Mucosa of stomach (tissue), 1 donor: ENCODE measurements at regions not wholly inside any gene's neighbourhood (a gene's known extent, or its start where the extent isn't known, plus 50 kb on each side); places are given as distances from the start of the nearest gene placed in this dataset.

Source experiments
- H3K27me3 ChIP-seq: one replicate; pipeline ENCODE4 v1.7.0; 2013; ENCODE audit warnings: mild to moderate bottlenecking, low read length; ENCODE audit not compliant: control insufficient read depth, insufficient read depth
- H3K36me3 ChIP-seq: one replicate; pipeline ENCODE4 v1.7.0; 2013; ENCODE audit warnings: low read length; ENCODE audit not compliant: control insufficient read depth, insufficient read depth
- H3K4me1 ChIP-seq: one replicate; pipeline ENCODE4 v1.7.0; 2013; ENCODE audit warnings: mild to moderate bottlenecking, low read length; ENCODE audit not compliant: control insufficient read depth, insufficient read depth
- H3K4me3 ChIP-seq: one replicate; pipeline ENCODE4 v1.7.0; 2013; ENCODE audit warnings: low read length
- H3K9ac ChIP-seq: one replicate; pipeline ENCODE4 v1.7.0; 2013; ENCODE audit warnings: mild to moderate bottlenecking, low read length, moderate library complexity
- H3K9me3 ChIP-seq: one replicate; pipeline ENCODE4 v1.7.0; 2013; ENCODE audit warnings: mild to moderate bottlenecking, low read length, moderate library complexity; ENCODE audit not compliant: control insufficient read depth
- donor health status: Pancreatic carcinoma.

- H3K4me3 ChIP-seq = no peak overlapping the region
- H3K9me3 ChIP-seq = no peaks in the 10 kb centered on the region
- H3K9ac ChIP-seq = no peak overlapping the region
- no peaks in the 10 kb centered on the region for H3K4me1 ChIP-seq
- no peaks in the 10 kb centered on the region for H3K27me3 ChIP-seq
- no peaks in the 10 kb centered on the region for H3K36me3 ChIP-seq
Measured at GRCh38 chr12:92438641-92439419, 264.0 kb upstream of the PLEKHG7 start.

GRCh38 chr12:92437452-92437851, 265.3 kb upstream of the PLEKHG7 start:
- H3K9ac ChIP-seq = no peak overlapping the region
- no peaks in the 10 kb centered on the region for H3K9me3 ChIP-seq
- H3K4me3 ChIP-seq = no peak overlapping the region
- no peaks in the 10 kb centered on the region for H3K27me3 ChIP-seq
- H3K4me1 ChIP-seq = no peaks in the 10 kb centered on the region
- no peaks in the 10 kb centered on the region for H3K36me3 ChIP-seq

GRCh38 chr12:92436856-92437255, 265.9 kb upstream of the PLEKHG7 start:
- H3K9me3 ChIP-seq = no peaks in the 10 kb centered on the region
- H3K27me3 ChIP-seq = no peaks in the 10 kb centered on the region
- no peaks in the 10 kb centered on the region for H3K4me1 ChIP-seq
- H3K36me3 ChIP-seq = no peaks in the 10 kb centered on the region
- H3K4me3 ChIP-seq = no peak overlapping the region
- no peak overlapping the region for H3K9ac ChIP-seq

- Histone ChIP-seq H3K9ac (no peak overlapping the region), H3K36me3 (no peaks in the 10 kb centered on the region), H3K4me3 (no peak overlapping the region), H3K27me3 (no peaks in the 10 kb centered on the region), H3K4me1 (no peaks in the 10 kb centered on the region), H3K9me3 (no peaks in the 10 kb centered on the region)
Measured at GRCh38 chr12:92434607-92435025, 268.2 kb upstream of the PLEKHG7 start.

GRCh38 chr12:92432724-92433441, 269.9 kb upstream of the PLEKHG7 start:
- Histone ChIP-seq H3K36me3 (no peaks in the 10 kb centered on the region), H3K9ac (no peak overlapping the region)

GRCh38 chr12:92431146-92431545, 271.6 kb upstream of the PLEKHG7 start:
- no peak overlapping the region for H3K4me3 ChIP-seq
- no peak overlapping the region for H3K9ac ChIP-seq
- no peaks in the 10 kb centered on the region for H3K4me1 ChIP-seq
- H3K27me3 ChIP-seq = no peaks in the 10 kb centered on the region
- no peaks in the 10 kb centered on the region for H3K9me3 ChIP-seq
- H3K36me3 ChIP-seq = no peaks in the 10 kb centered on the region

More at GRCh38 chr12:92432724-92433441, 269.9 kb upstream of the PLEKHG7 start:
- Histone ChIP-seq H3K27me3 (no peaks in the 10 kb centered on the region), H3K4me3 (no peak overlapping the region), H3K4me1 (no peaks in the 10 kb centered on the region), H3K9me3 (no peaks in the 10 kb centered on the region)

- H3K4me3 ChIP-seq = no peak overlapping the region
- no peaks in the 10 kb centered on the region for H3K9me3 ChIP-seq
- H3K36me3 ChIP-seq = no peaks in the 10 kb centered on the region
- no peak overlapping the region for H3K9ac ChIP-seq
- H3K4me1 ChIP-seq = peaks cover 5% of the 10 kb centered on the region
- no peaks in the 10 kb centered on the region for H3K27me3 ChIP-seq
Measured at GRCh38 chr12:92426332-92426731, 276.5 kb upstream of the PLEKHG7 start.

GRCh38 chr12:92425165-92425564, 277.6 kb upstream of the PLEKHG7 start:
- Histone ChIP-seq H3K9me3 (no peaks in the 10 kb centered on the region), H3K9ac (no peak overlapping the region), H3K27me3 (no peaks in the 10 kb centered on the region), H3K4me3 (no peak overlapping the region), H3K4me1 (peaks cover 11% of the 10 kb centered on the region), H3K36me3 (no peaks in the 10 kb centered on the region)

GRCh38 chr12:92424338-92424737, 278.5 kb upstream of the PLEKHG7 start:
- Histone ChIP-seq H3K4me3 (no peak overlapping the region), H3K9me3 (no peaks in the 10 kb centered on the region), H3K27me3 (no peaks in the 10 kb centered on the region), H3K4me1 (peaks cover 11% of the 10 kb centered on the region), H3K36me3 (no peaks in the 10 kb centered on the region), H3K9ac (no peak overlapping the region)

GRCh38 chr12:92421701-92422100, 276.1 kb upstream of the BTG1 start:
- Histone ChIP-seq H3K4me3 (no peak overlapping the region), H3K9me3 (no peaks in the 10 kb centered on the region), H3K36me3 (no peaks in the 10 kb centered on the region), H3K4me1 (peaks cover 11% of the 10 kb centered on the region), H3K27me3 (no peaks in the 10 kb centered on the region), H3K9ac (no peak overlapping the region)

- Histone ChIP-seq H3K36me3 (no peaks in the 10 kb centered on the region), H3K4me1 (peaks cover 11% of the 10 kb centered on the region), H3K9me3 (no peaks in the 10 kb centered on the region), H3K9ac (no peak overlapping the region), H3K4me3 (no peak overlapping the region), H3K27me3 (no peaks in the 10 kb centered on the region)
Measured at GRCh38 chr12:92421042-92421441, 275.4 kb upstream of the BTG1 start.

- Histone ChIP-seq H3K4me3 (no peak overlapping the region), H3K27me3 (no peaks in the 10 kb centered on the region), H3K4me1 (peaks cover 11% of the 10 kb centered on the region), H3K9me3 (no peaks in the 10 kb centered on the region), H3K9ac (no peak overlapping the region), H3K36me3 (no peaks in the 10 kb centered on the region)
Measured at GRCh38 chr12:92419201-92419600, 273.6 kb upstream of the BTG1 start.
